ENCODE measurements at regions not wholly inside any gene's neighbourhood (a gene's known extent, or its start where the extent isn't known, plus 50 kb on each side); places are given as distances from the start of the nearest gene placed in this dataset.
A peak's percentile ranks its signal among the peaks of the same experiment; 100 is the strongest.

DNA sequence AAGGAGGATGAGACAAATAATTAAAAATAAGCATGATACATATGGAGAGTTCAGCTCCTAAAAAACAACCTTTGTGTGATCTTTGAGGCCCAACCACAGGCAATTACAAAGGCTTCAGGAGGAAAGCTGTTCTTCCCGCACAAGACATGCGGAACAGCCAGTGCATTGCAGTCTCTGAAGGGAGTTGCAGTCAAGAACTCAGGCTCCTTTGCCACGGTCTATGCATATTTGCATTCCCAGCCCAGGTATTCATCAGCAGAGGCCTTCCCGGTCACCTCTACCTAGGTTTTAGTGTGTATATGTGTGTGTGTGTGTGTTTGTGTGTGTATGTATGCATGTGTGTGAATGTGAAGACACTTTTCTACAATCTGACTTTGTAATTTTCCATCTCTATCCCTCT is 600.6 kb upstream of the PCDH10 start:
- no peak for DNase-seq

DNA sequence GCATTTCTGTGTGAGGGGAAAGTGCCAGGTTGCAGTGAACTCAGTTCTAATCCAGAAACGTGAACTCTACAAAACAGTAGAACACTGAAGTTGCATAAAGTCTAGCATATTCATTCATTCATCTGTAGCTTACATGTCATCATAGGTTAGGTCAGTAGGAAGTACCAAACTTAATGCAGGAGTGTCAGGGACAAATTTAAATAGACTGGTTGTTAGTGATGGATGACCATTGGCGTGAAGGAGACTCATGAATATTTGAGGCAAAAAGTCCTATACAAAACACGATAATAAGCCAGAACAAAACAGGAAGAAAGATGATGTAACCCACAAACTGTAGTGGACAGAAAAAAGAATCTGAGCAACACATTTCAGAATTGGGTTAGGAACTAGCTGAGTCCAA is 592.8 kb upstream of the PCDH10 start:
- DNase-seq, result no peak

DNA sequence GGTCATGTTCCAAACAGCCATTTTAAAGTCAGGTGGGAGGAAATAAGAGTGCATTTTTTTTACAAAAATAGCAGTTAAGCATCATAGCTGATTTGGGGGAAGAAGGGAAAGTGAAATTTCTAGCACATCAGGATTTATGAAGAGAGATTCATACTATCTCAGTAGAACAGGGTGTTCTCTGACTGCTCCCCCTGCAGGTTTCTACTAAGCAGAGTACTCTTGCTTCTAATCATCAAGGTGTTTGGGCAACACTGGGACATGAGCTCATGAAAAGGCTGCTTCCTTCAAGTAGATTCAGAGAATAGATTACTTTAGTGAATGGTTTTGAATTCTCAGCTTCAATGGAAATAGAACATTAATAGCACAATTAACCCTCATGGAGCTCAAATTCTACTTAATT is 591.4 kb upstream of the PCDH10 start:
- DNase-seq, result peak; percentile 3 to 4

DNA sequence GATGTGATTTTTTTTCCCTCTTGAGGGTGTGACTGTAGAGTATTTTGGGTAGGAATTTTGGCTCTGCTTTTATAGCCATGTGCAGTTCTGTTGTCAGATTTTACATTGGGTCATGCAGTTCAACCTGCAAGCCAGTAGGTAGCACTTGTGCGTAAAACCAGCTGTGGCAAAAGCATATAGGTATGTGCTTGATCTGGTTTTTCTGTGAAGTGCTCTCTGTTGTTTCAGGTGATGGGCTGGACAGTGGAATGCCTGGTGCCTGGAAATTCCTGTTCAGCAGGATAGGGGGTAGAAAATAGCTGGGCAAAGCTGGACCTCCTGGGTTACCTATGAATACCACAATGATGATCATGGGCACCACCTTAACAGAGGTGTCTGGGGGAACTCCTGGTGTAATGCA is 584.2 kb upstream of the PCDH10 start:
- DNase-seq, result no peak

GRCh38 chr4:132565542-132565941 is 583.6 kb upstream of the PCDH10 start:
- no peak for DNase-seq

DNA sequence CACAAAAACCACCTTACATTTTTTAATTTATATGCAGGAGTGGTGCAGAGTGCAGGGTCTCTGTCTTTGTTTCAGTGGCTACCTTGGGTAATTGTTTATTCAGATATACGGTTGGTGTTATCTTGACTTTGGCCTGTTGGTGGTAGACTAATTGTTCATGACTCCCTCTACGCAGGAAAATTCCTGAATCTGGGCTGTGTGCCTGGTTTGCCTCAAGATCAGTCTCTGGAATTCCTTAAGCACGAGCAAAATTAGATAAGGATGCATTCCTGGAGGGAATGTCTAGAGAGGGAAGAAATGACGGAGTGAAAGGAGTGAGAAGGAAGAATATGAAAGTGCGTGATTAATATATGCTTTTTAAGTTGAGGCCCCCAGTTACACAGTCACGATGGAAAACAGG is 576.9 kb upstream of the PCDH10 start:
- no peak for DNase-seq

- DNase-seq, result no peak
Observed at GRCh38 chr4:132587626-132588025, 561.5 kb upstream of the PCDH10 start.

GRCh38 chr4:132592340-132592739 is 556.8 kb upstream of the PCDH10 start:
- DNase-seq, result no peak

DNA sequence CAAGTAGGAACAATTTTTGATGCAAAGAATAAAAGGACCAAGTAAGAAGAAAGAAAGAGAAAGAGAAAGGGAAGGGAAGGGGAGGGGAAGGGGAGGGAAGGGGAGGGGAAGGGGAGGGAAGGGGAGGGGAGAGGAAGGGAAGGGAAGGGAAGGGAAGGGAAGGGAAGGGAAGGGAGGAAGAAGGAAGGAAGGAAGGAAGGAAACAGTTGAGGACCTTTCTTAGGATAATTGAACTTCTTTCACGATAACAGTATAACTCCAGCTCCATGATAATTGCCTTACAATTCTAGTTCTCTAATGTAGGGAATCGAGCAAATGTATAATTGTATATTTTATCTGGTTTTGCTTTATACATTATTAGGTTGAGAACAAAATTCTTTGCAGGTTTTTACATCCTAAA is 556.2 kb upstream of the PCDH10 start:
- DNase-seq, result no peak

DNA sequence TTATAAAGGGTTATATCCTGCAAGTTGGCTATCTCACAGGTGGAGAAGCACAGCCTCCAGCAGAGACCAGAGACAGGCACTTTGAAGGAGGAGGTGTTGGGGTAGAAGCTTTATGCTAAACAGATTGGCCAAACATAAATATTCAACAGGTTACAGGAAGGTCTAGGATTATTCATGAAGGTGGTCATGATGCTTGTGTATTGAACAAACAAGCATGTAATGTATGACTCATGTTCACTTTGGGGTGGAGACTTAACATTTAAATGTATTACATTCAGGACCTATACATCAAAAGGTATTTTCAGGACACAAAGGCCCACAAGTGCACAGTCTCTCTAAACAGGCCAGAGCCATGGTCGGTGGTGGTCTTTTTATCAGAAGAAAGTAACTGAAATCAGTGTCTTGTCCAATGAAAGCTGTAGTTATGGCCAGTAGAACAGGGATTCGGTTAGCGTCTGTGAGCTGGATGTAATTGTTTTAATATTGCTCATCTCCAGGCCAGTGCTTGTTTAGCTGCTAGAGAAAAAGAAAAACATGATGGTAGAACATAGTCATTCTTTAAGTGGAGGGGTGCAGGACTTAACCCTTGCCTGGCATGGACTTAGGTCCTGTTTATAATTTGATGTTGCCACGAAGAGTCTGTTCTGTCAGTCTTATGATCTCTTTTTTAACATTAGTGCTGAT is 555.2 kb upstream of the PCDH10 start:
- DNase-seq, result no peak

- no peak for DNase-seq
Observed at GRCh38 chr4:132596186-132596585, 552.9 kb upstream of the PCDH10 start.

DNA sequence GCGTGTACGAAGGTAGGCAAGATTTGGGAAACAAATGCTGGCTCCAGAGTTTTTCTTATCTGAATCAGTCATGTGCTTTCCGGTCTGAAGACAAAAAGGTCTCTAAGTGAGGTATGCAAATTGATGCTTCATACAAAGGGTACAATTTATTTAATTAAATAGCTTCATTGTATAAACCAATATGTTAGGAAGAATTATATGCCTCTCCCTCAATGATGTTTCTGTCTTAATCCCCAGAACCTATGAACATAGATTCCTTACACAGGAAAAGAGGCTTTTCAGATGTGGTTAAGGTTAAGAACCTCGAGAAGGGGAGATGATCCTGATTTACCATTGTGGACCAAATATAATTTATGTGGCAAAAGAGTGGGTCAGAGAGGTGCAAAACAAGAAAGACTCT is 543.5 kb upstream of the PCDH10 start:
- no peak for DNase-seq

GRCh38 chr4:132614682-132615081 is 534.4 kb upstream of the PCDH10 start:
- no peak for DNase-seq

- no peak for DNase-seq
Observed at GRCh38 chr4:132619968-132620367, 529.1 kb upstream of the PCDH10 start.

GRCh38 chr4:132642016-132642817 is 506.9 kb upstream of the PCDH10 start:
- peak; percentile 23 to 55 for DNase-seq

DNA sequence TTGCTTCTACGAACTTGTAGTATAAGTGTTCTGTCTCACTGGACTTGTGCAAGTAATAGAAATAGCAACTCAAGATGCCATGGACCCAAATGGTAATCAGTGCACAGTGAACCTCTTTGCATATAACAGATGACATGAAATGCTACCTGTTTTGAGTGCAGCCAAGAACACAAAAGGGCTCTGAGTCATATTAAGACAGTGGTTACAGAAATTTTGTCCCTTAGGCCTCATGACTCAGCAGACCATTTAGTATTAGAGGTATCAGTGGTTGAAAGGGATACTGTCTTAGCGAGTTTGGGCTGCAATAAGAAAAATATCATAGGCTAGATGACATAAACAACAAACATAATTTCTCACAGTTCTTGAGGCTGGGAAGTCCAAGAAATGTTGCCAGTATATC is 502.9 kb upstream of the PCDH10 start:
- DNase-seq, result no peak

DNA sequence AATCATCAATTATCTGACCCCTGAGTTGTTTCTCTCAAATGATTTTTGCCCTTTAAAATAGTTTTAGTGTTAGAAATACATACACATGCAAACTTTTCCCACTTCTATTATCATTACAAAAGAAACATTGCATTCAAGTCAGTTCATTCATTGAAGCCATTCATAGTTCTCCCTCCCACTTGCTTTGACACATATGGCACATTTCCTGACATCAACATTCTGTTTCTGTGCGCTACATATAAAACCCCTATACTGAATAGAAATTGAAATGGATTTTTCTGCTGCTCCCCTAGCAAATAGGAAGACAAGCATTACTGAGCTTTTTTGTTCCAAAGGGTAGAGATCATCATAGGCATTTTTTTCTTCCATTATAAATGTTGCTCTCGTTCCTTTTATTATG is 497.9 kb upstream of the PCDH10 start:
- DNase-seq, result no peak

DNA sequence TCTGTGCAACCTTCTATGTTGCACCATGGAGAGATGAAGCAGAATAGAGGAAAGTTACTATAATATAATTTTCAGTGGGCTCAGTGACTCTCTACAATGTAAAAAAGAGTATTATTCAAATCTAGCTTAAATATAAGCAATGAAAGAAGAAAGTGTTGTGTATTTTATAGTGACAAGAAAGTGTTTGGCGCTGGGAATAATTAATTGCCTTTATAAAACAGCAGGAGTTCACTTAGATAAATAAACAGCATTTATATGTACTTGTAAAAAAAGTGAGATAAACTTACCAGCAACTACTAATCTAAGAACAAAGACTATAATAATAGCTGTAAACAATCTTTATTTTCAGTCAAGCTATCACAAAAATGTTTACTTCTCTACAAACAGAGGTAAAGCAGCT is 488.9 kb upstream of the PCDH10 start:
- no peak for DNase-seq

GRCh38 chr4:132662456-132662855 is 486.6 kb upstream of the PCDH10 start:
- no peak for DNase-seq

DNA sequence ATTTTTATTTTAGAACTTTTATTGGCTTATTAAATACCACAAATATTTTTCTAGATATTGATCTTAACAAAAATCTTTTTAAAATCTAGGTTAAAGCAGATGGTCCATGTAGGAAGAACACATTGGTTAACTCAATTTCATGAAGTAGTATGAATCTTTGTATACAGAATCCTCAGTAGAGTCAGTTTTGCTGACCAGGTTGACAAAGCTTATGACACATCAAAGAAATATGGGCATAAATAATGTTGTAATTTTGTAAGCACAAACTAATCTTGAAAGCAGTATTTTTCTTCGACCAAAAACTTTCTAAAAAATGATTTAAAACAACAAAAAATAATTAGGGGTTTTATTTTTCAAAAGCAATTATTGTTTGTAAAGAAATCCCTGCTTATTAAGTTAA is 479.3 kb upstream of the PCDH10 start:
- DNase-seq, result no peak

DNA sequence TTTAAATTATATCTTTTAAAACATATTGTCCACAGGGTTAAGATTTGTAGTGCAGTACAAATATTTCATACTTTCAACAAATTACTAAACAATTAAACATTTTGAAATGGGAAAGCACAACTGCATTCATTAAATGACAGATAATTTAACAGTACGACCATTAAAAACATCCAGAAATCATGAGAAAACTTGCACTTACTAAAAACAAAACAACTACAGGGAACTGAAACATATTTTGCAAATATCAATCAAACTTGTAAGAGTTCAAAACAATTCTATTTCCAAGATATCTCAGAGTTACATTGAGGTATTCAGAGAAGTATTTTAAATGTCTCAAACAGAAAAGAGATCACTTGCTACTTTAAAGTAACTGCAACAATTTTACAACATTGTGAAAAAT is 478.5 kb upstream of the PCDH10 start:
- no peak for DNase-seq

GRCh38 chr4:132683957-132684356 is 465.1 kb upstream of the PCDH10 start:
- no peak for DNase-seq

- no peak for DNase-seq
Observed at GRCh38 chr4:132691026-132691425, 458.1 kb upstream of the PCDH10 start.

GRCh38 chr4:132691668-132692067 is 457.4 kb upstream of the PCDH10 start:
- no peak for DNase-seq

- DNase-seq, result no peak
Observed at GRCh38 chr4:132694775-132695174, 454.3 kb upstream of the PCDH10 start.
